LHCN-M2 (cell line): ENCODE measurements at regions not wholly inside any gene's neighbourhood (a gene's known extent, or its start where the extent isn't known, plus 50 kb on each side); places are given as distances from the start of the nearest gene placed in this dataset.
A peak's percentile ranks its signal among the peaks of the same experiment; 100 is the strongest.
"Not testable (repeated sequence)": the region's sequence is repeated elsewhere in the genome, so short reads cannot be mapped to it uniquely, and the experiment has no call there.

Experiments used
- DNase-seq: peaks from one replicate; pipeline ENCODE4 v3.0.0-alpha.2; 2012; ENCODE audit warnings: low read depth

DNA sequence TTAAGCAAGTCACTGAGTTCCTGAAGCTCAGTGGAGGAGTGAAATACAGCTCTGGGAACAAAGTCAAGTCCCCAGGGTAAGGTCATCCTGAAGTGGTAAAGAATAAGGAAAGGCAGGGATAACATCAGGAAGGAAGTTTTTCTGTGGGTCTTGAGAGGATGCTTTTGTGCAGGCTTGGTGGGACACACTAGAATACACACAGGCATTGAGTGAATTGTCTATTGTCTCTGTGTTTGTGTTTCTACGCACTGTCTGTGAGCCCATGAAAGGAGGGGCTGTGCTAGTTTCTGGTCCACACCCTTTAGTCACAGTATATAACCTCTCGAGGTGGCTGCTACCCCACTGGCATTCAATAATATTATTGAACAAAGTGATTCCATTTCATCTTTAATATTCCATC lies 95.8 kb upstream of the ABCB5 start:
- no peak for DNase-seq

DNA sequence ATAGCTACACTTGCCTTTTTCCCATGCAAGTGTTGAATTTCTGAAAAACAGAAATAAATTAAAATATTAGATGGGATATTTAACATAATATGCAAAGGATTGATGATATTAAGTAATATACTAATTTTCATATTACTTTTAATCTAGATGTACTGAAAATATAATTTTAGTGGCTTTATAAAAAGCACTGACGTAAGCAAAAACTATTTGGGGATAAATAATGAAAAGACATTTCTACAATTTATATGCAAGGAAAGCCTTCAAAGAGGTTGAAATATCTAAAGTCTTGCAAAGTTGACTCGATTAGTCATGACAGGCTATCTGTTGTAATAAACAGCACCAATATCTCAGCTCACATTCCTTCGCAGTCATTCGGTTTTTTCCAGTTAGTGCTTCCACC lies 94.9 kb upstream of the ABCB5 start:
- DNase-seq = no peak

- no peak for DNase-seq
These were observed 94.2 kb upstream of the ABCB5 start for GRCh38 chr7:20521243-20521642.

GRCh38 chr7:20529260-20529659 lies 86.2 kb upstream of the ABCB5 start:
- DNase-seq = no peak

- DNase-seq = peak; percentile 14
These were observed 82.6 kb upstream of the ABCB5 start for GRCh38 chr7:20532890-20533289.

DNA sequence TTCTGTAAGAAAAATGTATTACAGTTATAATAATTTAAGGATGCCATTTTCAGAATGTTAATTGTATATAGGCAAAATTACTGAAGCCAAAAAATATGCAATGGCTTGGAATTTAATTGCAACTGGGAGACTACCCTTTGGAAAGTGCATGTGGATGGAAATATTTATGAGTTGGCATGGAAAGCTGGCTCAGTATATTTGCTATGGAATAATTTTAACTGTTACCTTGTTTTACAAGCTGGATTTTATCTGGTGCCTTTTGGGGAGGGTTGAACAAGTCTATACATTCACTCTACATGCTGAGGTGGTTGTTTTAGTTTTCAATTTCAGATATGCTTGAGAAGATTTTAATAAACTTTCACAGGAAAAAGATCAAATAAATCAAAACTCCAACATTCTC lies 80.9 kb upstream of the ABCB5 start:
- DNase-seq = no peak

- DNase-seq = no peak
These were observed 79.9 kb upstream of the ABCB5 start for GRCh38 chr7:20535541-20535940.

- DNase-seq = peak; percentile 11
These were observed 76.3 kb upstream of the ABCB5 start for GRCh38 chr7:20539201-20539600.

GRCh38 chr7:20541608-20542349 lies 73.7 kb upstream of the ABCB5 start:
- no peak for DNase-seq

DNA sequence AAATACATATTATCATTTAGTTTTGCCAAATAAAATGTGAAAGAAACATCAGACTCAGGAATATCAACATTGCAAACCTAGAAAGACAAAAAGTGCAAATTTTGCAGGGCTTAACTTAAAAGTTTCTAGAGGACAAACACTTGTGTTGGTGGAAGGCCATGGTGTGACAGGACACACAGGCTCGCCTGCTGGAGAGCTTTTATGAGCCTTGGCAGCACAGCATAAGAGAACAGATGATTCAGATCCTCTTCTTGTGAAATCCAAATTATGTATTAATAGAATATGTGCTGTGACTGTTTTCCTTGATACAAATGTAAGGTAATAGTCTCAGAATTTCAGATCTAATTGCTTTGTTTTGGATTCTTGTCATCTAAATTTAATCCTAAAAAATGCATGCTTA lies 72.9 kb upstream of the ABCB5 start:
- DNase-seq = peak; percentile 35

- no peak for DNase-seq
These were observed 72.0 kb upstream of the ABCB5 start for GRCh38 chr7:20543500-20543899.

- no peak for DNase-seq
These were observed 70.5 kb upstream of the ABCB5 start for GRCh38 chr7:20545016-20545415.

DNA sequence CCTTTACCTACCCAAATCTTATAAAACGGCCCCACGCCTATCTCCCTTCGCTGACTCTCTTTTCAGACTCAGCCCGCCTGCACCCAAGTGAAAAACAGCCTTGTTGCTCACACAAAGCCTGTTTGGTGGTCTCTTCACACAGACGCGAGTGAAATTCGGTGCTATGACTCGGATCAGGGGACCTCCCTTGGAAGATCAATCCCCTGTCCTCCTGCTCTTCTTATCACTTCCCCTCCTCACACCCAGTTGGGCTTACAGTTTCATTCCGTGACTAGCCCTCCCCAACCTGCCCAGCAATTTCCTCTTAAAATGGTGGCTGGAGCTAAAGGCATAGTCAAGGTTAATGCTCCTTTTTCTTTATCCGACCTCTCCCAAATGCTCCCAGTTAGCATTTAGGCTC lies 68.5 kb upstream of the ABCB5 start:
- not testable (repeated sequence) for DNase-seq

- DNase-seq = no peak
These were observed 61.4 kb upstream of the ABCB5 start for GRCh38 chr7:20554072-20554471.

DNA sequence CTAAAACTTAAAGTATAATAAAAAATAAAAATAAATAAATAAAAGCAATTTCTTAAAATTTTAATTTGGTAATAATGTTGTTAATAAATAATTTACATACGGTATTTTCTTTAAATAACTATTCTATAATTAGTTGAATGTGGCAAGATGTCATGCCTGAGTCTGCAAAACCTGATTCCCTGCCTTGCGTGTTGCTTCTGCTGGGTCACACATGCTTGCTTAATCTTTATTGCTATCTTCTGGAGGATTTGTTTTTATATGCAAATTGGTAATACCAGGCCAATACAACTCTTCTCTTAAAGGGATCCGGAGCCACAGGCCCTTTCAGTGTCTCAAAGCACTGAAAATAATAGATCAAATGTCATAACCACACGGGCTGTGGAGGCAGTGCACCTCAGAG lies 59.4 kb upstream of the ABCB5 start:
- no peak for DNase-seq

- no peak for DNase-seq
These were observed 58.4 kb upstream of the ABCB5 start for GRCh38 chr7:20557116-20557515.

DNA sequence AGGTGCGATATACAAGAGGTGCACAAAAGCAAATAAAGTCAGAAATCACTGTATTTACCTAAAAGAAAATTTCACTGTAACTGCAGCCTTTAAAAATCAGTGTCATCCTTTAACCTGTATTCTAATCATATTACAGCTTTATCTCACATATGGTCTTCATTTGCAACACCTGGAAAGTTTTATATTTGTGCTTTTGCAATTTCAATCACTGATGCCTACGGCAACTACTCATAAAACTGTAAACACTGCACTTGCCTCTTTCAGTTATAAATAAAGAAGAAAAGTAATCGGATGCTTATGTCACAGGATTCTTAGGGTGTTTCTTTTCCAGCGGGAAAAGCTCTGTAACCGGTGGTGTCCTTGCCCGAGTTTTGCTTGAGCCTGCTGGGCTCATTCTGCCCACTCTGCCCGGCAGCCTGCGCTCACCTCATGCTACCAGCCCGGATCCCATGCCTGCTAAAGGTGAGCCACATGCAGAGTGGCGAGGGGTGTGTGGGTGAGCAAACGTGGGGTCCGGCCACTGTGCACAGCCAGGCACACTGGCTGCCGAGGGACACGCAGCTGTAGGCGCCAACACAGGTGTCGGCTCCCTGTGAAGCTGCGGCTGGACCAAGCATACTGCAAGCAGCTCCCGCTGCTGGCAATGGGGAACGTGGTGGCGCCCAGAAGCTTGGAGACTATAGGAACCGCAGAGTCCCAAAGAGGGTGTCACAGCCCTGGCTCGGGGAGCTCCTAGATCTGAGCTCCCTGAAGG lies 56.3 kb upstream of the ABCB5 start:
- no peak for DNase-seq

GRCh38 chr7:20559883-20560282 lies 55.6 kb upstream of the ABCB5 start:
- DNase-seq = no peak

GRCh38 chr7:20560325-20561180 lies 54.9 kb upstream of the ABCB5 start:
- no peak for DNase-seq

DNA sequence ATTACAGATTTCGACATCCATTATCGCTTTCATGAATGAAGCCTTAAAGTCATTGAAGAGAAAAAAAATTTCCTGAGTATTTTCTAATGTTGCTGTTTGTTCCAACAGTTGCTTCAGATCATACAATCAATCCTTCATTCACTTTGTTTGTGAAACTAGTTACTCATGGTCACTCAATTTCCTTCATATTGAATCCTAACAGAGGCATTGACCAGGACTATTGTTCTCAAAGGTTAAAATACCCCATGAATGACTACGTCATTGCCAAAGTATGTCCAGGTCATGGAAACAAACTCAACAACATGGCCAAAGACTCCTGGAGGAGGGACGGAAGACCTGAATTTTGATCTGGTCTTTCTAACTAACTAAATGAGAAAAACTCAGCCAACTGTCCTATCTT lies 54.0 kb upstream of the ABCB5 start:
- no peak for DNase-seq

DNA sequence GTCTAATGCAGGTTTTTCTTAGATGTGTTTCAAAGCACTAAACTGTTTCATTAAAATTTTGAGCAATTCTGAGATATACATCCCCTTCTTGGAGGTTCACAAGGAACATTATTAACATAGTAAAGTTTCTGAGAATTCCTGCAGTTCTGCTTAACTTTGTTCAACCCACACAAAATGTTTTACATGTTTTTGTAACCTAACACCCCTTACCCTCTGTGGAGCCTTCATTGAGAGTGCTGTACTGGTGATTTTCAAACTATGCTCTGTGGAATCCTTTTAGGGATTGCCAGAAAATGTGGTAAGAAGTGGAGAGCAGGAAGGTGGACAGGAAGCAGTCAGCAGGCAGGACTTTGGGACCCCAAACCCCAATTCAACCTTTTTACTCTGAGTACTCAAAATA lies 53.6 kb upstream of the ABCB5 start:
- no peak for DNase-seq

DNA sequence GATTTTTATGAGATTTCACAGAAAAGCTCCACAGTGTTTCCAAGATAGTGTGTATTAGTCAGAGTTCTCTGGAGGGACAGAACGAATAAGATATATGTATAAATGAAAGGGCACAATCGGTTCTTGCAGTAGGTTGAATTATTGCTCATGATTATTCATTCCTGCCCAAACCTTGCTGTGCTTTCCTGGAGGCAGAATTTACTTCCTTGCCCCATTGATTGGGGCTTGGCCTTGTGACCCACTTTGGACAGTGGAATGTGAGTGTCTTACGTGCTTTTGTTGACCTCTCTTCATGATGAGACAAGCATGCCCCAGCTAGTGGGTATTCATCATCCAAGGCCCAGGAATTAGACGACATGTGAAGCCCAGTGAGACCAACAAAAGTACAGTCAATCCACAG lies 53.0 kb upstream of the ABCB5 start:
- DNase-seq = no peak
